SW 1271 (cell line): ENCODE measurements at regions not wholly inside any gene's neighbourhood (a gene's known extent, or its start where the extent isn't known, plus 50 kb on each side); places are given as distances from the start of the nearest gene placed in this dataset.

Source experiments
- DNase-seq, 2 experiments: peaks; one replicate each; lab custom pipeline; 2025; lab: John Stamatoyannopoulos, UW

- no peak for DNase-seq
These were observed 111.9 kb upstream of the KIT start for GRCh38 chr4:54545663-54546424.

GRCh38 chr4:54547299-54548097 lies 110.3 kb upstream of the KIT start:
- DNase-seq = no peak

GRCh38 chr4:54548098-54548620 lies 109.6 kb upstream of the KIT start:
- DNase-seq = no peak

- no peak for DNase-seq
These were observed 108.8 kb upstream of the KIT start for GRCh38 chr4:54548831-54549460.

GRCh38 chr4:54550395-54551171 lies 107.2 kb upstream of the KIT start:
- no peak for DNase-seq

- DNase-seq = no peak
These were observed 104.8 kb upstream of the KIT start for GRCh38 chr4:54553001-54553400.

GRCh38 chr4:54554339-54554990 lies 103.3 kb upstream of the KIT start:
- DNase-seq = no peak

- DNase-seq = no peak
These were observed 101.7 kb upstream of the KIT start for GRCh38 chr4:54556051-54556450.

GRCh38 chr4:54556587-54556986 lies 101.2 kb upstream of the KIT start:
- DNase-seq = no peak

- no peak for DNase-seq
These were observed 98.7 kb upstream of the KIT start for GRCh38 chr4:54558889-54559677.

- no peak for DNase-seq
These were observed 97.2 kb upstream of the KIT start for GRCh38 chr4:54560513-54560912.

- no peak for DNase-seq
These were observed 95.8 kb upstream of the KIT start for GRCh38 chr4:54561940-54562339.

GRCh38 chr4:54566608-54567007 lies 91.1 kb upstream of the KIT start:
- DNase-seq = no peak

- DNase-seq = no peak
These were observed 90.4 kb upstream of the KIT start for GRCh38 chr4:54567327-54567726.

GRCh38 chr4:54568184-54568583 lies 89.6 kb upstream of the KIT start:
- peak in 1 of 2 experiments; percentile 29 for DNase-seq

GRCh38 chr4:54570822-54571221 lies 86.9 kb upstream of the KIT start:
- no peak for DNase-seq

GRCh38 chr4:54571293-54572151 lies 86.2 kb upstream of the KIT start:
- DNase-seq = no peak

- DNase-seq = no peak
These were observed 85.6 kb upstream of the KIT start for GRCh38 chr4:54572152-54572542.

- no peak for DNase-seq
These were observed 83.3 kb upstream of the KIT start for GRCh38 chr4:54574500-54574899.

GRCh38 chr4:54575919-54576318 lies 81.8 kb upstream of the KIT start:
- DNase-seq = no peak
